ENCODE measurements at regions not wholly inside any gene's neighbourhood (a gene's known extent, or its start where the extent isn't known, plus 50 kb on each side); places are given as distances from the start of the nearest gene placed in this dataset.

DNA sequence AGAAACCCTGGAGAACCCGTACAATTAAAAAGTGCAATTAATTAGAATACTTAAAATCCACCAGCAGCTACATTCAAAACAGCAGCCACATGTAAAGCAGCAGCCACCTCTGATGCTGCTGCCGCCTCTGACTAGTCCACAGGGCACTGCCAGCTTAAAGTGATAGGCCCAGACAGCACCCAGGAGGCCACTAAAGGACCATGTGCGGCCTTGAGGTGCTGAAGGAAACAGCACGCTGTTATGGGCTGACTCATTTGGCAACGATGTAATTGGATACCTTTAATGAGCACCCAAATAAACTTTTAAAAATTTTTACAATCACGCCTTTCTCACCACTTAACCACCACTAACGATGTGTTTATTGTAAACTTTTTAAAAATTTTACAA, 209.3 kb upstream of the NCKAP5 start (continued):
- no peak for TF ChIP-seq NANOG (IDR thresholded peaks at IDR 0.05; ENCODE audit: borderline replicate concordance)
- TF ChIP-seq, protein P1, sequence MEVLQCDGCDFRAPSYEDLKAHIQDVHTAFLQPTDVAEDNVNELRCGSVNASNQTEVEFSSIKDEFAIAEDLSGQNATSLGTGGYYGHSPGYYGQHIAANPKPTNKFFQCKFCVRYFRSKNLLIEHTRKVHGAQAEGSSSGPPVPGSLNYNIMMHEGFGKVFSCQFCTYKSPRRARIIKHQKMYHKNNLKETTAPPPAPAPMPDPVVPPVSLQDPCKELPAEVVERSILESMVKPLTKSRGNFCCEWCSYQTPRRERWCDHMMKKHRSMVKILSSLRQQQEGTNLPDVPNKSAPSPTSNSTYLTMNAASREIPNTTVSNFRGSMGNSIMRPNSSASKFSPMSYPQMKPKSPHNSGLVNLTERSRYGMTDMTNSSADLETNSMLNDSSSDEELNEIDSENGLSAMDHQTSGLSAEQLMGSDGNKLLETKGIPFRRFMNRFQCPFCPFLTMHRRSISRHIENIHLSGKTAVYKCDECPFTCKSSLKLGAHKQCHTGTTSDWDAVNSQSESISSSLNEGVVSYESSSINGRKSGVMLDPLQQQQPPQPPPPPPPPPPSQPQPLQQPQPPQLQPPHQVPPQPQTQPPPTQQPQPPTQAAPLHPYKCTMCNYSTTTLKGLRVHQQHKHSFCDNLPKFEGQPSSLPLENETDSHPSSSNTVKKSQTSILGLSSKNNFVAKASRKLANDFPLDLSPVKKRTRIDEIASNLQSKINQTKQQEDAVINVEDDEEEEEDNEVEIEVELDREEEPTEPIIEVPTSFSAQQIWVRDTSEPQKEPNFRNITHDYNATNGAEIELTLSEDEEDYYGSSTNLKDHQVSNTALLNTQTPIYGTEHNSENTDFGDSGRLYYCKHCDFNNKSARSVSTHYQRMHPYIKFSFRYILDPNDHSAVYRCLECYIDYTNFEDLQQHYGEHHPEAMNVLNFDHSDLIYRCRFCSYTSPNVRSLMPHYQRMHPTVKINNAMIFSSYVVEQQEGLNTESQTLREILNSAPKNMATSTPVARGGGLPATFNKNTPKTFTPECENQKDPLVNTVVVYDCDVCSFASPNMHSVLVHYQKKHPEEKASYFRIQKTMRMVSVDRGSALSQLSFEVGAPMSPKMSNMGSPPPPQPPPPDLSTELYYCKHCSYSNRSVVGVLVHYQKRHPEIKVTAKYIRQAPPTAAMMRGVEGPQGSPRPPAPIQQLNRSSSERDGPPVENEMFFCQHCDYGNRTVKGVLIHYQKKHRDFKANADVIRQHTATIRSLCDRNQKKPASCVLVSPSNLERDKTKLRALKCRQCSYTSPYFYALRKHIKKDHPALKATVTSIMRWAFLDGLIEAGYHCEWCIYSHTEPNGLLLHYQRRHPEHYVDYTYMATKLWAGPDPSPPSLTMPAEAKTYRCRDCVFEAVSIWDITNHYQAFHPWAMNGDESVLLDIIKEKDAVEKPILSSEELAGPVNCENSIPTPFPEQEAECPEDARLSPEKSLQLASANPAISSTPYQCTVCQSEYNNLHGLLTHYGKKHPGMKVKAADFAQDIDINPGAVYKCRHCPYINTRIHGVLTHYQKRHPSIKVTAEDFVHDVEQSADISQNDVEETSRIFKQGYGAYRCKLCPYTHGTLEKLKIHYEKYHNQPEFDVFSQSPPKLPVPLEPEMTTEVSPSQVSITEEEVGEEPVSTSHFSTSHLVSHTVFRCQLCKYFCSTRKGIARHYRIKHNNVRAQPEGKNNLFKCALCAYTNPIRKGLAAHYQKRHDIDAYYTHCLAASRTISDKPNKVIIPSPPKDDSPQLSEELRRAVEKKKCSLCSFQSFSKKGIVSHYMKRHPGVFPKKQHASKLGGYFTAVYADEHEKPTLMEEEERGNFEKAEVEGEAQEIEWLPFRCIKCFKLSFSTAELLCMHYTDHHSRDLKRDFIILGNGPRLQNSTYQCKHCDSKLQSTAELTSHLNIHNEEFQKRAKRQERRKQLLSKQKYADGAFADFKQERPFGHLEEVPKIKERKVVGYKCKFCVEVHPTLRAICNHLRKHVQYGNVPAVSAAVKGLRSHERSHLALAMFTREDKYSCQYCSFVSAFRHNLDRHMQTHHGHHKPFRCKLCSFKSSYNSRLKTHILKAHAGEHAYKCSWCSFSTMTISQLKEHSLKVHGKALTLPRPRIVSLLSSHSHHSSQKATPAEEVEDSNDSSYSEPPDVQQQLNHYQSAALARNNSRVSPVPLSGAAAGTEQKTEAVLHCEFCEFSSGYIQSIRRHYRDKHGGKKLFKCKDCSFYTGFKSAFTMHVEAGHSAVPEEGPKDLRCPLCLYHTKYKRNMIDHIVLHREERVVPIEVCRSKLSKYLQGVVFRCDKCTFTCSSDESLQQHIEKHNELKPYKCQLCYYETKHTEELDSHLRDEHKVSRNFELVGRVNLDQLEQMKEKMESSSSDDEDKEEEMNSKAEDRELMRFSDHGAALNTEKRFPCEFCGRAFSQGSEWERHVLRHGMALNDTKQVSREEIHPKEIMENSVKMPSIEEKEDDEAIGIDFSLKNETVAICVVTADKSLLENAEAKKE (CRISPR knock-in tag; IDR thresholded peaks at IDR 0.05) = no peak
- no peak for TF ChIP-seq STAT1 (IDR thresholded peaks at IDR 0.05; ENCODE audit: unreplicated experiment)
- TF ChIP-seq EZH2phosphoT487 (IDR thresholded peaks at IDR 0.05; ENCODE audit: unreplicated experiment) = no peak
- no peak for TF ChIP-seq ZNF114 (CRISPR knock-in tag; IDR thresholded peaks at IDR 0.05)
- TF ChIP-seq JUNB (IDR thresholded peaks at IDR 0.05; ENCODE audit: unreplicated experiment) = no peak

DNA sequence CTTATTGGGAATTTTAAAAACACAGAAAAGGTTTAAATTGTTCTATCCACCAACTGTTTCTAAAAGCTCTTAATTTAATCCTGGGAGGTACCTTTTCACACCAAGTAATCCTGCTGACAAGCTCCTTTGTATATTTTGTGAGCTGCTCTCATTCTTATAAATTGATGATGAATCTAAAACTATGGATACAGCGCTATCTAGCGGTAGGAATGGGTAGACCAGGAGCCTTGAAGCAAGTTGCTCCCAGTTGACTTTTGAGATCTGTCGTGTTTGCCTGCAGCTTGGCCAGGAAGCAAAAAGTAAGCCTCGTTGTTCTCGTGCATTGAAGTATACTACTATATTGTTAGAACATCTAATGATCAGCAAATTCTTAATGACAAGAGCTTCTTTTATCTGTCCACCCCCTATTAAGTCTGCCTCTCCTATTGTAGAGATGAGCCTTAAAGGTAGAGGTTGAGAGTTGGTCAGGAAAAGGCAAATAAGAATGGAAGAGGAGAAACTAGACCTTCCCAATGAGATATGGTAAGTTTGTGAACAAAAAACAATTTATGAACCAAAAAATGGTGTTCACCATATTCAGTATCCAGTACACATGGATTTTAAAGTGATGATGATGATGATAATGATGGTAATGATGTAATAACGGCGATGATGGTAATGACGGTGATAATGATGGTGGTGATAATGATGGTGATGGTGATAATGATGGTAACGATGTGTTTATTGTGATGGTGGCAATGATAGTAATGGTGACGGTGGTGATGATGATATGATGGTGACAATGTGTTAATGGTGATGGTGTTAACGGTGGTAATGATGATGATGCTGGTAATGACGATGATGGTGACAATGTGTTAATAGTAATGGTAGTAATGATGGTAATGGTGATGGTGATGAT, 212.1 kb upstream of the NCKAP5 start:
- Histone ChIP-seq H3K27me3 (ENCODE audit: insufficient read depth) (no peaks in the 10 kb centered on the region), H2AFZ (no peak overlapping the region), H4K20me1 (replicated peaks; ENCODE audit: insufficient read depth) (no peaks in the 10 kb centered on the region), H3K27ac (ENCODE audit: low read depth) (no peak overlapping the region), H3K4me2 (no peak overlapping the region), H3K9me2 (ENCODE audit: insufficient read depth) (no peaks in the 10 kb centered on the region), H3F3A (replicated peaks; ENCODE audit: low read depth) (no peaks in the 10 kb centered on the region), H3K36me3 (ENCODE audit: insufficient read depth) (no peaks in the 10 kb centered on the region), H3K79me2 (replicated peaks; ENCODE audit: insufficient read depth) (no peaks in the 10 kb centered on the region), H3K4me1 (ENCODE audit: insufficient read depth) (no peaks in the 10 kb centered on the region), H3K4me3 (no peak overlapping the region)
- peaks cover 4% of the 10 kb centered on the region; the same call in 1 of the 3 replicates for H3K9me3 Mint-ChIP-seq
- peak; percentile 70 for ATAC-seq
- no peak overlapping the region for H3K4me3 Mint-ChIP-seq
- H3K4me1 Mint-ChIP-seq = no peaks in the 10 kb centered on the region
- no peaks in the 10 kb centered on the region for H3K36me3 Mint-ChIP-seq (ENCODE audit: low read depth)
- no peak overlapping the region for H3K27ac Mint-ChIP-seq
- H3K27me3 Mint-ChIP-seq (ENCODE audit: insufficient read depth, low read depth, poor library complexity) = no peaks in the 10 kb centered on the region
- peak; percentile 90 for DNase-seq (ENCODE audit: low spot score)
- TF ChIP-seq, protein P2, sequence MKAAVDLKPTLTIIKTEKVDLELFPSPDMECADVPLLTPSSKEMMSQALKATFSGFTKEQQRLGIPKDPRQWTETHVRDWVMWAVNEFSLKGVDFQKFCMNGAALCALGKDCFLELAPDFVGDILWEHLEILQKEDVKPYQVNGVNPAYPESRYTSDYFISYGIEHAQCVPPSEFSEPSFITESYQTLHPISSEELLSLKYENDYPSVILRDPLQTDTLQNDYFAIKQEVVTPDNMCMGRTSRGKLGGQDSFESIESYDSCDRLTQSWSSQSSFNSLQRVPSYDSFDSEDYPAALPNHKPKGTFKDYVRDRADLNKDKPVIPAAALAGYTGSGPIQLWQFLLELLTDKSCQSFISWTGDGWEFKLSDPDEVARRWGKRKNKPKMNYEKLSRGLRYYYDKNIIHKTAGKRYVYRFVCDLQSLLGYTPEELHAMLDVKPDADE (IDR thresholded peaks at IDR 0.05) = no peak
- TF ChIP-seq, protein P3, sequence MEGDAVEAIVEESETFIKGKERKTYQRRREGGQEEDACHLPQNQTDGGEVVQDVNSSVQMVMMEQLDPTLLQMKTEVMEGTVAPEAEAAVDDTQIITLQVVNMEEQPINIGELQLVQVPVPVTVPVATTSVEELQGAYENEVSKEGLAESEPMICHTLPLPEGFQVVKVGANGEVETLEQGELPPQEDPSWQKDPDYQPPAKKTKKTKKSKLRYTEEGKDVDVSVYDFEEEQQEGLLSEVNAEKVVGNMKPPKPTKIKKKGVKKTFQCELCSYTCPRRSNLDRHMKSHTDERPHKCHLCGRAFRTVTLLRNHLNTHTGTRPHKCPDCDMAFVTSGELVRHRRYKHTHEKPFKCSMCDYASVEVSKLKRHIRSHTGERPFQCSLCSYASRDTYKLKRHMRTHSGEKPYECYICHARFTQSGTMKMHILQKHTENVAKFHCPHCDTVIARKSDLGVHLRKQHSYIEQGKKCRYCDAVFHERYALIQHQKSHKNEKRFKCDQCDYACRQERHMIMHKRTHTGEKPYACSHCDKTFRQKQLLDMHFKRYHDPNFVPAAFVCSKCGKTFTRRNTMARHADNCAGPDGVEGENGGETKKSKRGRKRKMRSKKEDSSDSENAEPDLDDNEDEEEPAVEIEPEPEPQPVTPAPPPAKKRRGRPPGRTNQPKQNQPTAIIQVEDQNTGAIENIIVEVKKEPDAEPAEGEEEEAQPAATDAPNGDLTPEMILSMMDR (conservative IDR thresholded peaks at IDR 0.05; ENCODE audit: low read depth in 2 of 2) = peak; percentile 83 to 92

All from GM23338 (cell line).